Kasumi-1 (cell line): ENCODE measurements at regions not wholly inside any gene's neighbourhood (a gene's known extent, or its start where the extent isn't known, plus 50 kb on each side); places are given as distances from the start of the nearest gene placed in this dataset.

Source experiments
- DNase-seq, 2 experiments: peaks; one replicate each; lab custom pipeline; 2025; lab: John Stamatoyannopoulos, UW

DNA sequence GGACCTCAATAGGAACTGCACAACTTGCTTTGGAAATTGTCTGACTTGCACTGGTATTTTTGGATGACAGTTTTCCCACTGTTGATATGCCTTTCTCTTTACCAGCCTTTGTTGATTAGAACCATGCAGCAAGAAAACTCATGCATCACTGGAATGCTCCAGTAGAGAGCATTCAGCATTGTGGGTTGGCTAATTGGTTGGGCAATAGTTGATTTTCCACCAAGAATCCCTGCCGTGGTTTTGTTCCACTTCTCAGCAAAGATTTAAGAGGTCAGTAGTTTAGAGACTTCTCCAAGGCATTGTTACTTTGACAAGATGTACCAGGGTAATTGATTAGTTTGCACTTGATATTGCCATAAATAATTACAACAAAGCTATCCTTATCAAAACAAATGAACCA, 260.0 kb downstream of the DHX35 start:
- DNase-seq = no peak

DNA sequence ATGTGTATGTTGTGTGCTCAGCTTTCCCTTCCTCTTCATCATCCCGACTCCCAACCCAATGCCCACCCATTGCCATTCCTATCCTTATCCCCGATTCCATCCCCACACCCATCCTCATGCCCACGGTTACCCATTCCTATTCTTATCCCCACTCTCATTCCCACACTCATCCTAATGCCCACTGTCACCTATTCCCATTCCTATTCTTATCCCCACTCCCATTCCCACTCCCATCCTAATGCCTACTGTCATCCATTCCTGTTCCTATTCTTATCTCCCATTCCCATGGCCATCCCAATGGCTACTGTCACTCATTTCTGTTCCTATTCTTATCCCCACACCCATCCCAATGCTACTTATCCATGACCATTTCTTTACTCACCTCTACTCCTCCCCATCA, 254.1 kb downstream of the DHX35 start:
- DNase-seq = no peak

DNA sequence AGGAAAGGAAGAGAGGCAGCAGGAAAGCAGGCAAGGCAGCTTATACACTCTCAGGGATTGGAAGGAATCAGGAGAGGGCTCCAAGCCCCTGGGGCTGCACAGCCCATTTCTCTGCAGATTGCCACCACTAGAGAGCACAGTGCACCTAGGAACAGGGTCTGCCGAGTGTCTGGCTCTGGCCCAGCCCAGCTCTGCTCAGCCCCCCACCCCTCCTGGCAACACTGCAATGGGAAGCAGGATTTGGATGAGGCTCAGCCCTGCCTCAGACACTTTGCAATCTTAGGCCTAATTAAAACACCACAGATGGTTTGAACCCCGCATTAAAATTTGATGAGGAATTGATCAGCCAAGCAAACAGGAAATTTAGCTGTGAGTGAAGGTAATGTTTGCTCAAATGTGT, 252.7 kb downstream of the DHX35 start:
- DNase-seq = no peak

DNA sequence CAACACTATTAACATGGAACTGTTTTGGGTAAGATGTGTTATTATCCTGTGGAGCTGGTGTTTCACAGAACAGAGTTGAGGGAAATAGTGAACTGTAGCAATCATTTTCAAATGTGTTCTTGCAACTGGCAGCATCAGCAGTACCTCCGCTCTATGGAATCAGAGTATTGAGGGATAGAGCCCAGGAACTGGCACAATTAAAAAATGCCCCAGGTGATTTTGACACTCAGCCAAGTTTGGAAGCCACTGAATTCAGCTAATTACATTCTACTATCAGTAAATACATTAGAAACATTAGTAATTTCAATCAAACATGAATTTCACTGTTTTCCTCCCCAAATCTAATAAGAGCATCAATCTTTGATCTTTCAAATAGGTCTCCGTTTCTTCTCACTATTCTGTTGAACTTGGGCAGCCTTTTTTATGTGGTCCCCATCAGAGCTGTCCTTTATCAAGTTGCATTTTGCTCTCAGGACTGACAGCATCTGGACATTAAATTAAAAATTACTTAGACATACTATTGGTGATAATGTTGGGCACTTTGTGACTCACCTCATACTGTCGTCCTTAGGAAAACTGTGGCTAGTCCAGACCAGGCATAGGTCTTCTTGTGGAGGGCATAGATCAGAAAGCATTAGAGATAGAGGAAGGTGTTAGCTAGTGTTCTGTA, 251.5 kb downstream of the DHX35 start:
- no peak for DNase-seq

DNA sequence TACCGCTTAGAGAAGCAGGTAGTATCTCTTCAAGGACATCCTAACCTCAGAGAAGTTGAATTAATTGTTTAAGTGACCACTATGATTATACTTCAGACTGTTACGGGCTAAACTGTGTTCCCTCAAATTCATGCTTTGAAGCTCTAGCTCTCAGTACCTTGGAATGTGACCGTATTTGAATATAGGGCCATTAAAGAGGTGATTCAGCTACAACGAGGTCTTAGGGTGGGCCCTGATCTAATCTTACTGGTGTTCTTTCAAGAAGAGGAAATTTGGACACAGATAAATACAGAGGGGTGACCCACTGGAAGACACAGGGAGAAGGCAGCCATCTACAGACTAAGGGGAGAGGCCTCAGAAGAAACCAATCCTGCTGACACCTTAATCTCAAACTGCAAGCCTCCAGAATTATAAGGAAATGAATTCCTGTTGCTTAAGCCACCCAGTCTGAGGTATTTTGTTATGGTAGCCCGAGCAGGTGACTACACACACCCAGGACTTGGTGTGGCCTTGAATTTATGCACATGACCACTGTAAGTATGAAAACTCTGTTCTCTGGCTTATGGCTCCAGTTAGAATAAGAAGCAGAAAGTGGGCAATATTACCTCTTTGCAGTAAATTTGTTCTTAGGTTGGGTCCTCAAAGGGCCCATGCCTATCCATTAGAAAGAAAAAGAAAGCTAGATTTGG, 249.1 kb downstream of the DHX35 start:
- DNase-seq = no peak

DNA sequence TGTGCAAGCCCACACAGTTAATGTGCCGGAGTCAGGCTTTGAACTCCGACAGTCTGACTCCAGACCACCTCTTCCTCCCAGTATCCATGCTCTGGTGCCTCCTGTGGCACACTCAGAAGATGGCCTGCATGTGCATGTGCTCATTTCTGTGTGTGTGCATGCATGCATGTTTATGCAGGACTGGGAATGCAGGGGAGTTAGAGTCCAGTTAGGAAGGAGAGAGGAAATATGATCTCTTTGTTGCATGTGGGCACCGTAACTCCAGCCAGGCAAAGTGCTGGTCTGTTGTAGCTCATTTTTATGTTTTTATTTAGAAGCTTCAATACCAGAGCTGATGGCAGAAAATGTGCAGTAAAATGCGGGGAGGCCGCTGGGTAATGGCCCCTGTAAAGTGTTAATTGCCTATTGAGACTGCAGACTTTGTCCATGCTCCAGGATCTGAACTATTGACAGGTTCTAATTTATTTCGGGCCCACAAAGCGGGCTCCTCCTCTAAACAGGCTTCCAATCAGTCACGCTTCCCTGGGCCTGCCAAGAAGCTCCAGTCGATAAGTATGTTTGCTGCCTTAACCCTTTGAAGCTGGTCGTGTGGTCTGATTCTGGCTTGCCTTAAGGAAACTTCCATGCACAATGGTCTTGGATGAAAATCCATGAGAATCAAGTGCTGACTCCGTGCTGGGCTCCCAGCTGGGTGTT, 248.3 kb downstream of the DHX35 start:
- no peak for DNase-seq

DNA sequence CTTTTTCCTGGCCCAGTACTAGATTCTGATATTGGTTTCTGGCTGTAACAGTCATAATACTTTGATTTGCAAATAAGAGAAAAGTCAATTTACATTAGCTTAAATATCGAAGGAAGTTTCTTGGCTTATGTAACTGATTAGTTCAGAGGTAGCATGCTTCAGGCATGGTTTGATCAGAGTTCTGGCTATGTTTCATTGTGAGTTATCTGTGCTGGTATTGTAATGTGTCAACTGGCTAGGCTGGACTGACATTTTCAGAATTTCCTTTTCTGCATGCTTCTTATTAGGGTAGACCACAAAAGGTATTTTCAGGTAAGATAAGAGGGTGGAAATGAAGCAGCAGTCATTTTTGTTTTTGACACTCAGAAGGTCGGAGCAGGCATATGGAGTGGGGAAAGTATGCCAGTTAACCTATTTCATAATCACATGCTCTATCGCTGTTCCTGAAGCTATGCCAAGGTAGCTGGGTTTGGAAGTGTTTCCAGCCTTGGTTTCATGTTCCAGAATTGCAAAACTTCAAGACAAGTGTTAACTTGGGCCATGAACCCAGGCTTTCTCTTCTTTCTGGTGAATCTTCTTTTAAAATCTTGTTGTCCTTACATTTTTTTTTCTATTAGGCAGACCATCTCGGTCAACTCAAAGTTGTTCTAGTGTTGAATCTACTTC, 244.9 kb downstream of the DHX35 start:
- DNase-seq = no peak

DNA sequence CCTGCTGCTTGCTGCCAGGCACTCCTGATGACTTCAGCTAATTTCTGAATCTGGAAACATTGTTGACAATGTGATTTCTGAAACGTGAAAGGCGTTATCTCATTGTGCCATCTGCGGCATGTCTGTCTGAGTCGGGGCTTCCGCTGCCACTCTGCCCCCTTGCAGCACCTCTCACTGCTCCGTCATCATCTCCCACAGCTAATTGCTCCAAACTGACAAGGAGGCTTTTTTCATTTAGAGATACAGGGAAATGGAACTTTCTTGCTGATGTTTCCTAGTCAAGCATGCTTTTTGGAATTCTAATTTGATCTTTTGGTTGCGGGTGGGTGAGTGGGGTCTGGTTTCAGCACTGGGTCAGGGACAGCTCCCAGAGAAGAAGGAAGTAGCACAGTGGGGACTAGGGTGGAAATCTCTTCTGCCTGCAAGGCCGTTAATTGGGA, 233.5 kb downstream of the DHX35 start:
- DNase-seq = peak; percentile 10 to 15

DNA sequence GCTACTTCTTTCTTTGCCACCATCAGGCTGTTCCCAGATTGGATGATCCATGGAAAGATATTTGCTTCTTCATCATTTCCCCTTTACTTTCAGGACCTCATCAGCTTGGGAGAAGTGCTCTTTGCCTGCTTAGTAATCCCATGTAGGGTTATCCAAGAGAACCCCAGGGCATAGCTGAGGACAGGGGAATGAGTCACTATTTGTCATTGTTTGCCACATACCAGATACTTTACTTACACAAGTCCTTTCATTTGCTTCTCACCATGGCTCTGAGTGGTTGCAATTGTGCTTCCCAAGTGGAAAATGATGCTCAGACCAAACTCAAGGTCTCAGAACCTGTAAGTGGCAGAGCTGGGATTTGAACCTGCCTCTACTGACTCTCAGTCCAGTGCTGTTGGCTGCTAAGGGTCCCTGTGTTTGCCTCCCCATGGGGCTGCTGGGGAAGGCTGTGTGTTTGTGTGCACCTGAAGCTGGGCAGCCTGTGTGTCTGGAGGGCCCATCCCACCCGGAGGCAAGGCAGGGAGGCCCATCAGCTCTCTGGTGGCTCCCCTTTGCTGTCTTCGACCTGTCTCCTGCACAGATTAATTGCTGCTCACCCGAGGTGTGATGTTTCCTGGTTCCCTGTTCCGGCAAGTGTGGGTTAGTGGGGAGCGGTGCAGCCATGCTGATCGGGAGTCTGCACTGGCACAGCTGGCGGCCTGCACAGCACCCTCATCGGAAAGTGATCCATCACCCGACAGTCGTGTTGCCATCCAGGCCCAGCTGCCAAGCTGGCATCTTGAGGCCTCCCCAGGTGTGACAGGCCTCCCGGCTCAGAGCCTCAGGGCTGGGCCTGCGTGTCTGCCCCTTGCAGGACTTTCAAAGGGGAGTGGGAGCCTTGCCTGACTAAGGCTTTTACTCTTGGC, 228.8 kb downstream of the DHX35 start:
- no peak for DNase-seq

DNA sequence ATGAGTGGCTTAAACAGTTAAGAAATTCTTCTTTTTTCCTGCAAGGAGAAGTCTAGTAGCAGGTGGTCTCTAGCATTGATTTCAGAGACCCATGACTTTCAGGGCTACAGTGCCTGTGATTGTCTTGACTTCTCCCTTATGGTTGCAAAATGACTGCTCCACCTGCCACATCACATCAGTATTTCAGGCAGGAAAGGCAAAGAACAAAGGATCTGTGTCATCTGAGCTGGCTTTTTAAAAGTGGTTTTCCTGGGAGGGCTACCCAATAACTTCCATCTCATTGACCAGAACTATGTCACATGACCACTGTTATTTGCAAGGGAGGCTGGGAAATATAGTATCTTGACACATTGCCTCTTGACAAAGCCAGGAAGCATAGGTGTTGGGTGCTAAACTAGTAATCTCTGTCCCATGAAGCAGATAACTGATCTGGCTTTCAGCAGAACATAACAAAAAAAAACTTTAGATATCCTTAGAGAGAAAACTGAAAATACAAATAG, 226.2 kb downstream of the DHX35 start:
- no peak for DNase-seq

DNA sequence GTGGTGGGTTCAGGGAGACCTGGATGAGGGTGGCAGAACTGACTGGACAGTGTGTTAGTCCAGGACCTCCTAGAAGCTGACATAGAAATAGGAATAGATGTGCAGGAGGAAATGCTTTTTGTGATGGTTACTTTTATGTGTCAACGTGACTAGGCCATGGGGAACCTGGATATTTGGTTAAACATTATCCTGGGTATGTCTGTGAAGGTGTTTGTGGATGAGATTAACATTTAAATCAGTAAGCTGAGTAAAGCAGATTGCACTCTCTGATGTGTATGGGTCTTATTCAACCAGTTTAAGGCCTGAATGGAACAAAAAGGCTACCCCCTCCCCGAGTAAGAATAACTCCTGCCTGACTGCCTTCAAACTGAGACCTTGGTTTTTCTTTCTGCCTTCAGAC, 219.3 kb downstream of the DHX35 start:
- DNase-seq = no peak

DNA sequence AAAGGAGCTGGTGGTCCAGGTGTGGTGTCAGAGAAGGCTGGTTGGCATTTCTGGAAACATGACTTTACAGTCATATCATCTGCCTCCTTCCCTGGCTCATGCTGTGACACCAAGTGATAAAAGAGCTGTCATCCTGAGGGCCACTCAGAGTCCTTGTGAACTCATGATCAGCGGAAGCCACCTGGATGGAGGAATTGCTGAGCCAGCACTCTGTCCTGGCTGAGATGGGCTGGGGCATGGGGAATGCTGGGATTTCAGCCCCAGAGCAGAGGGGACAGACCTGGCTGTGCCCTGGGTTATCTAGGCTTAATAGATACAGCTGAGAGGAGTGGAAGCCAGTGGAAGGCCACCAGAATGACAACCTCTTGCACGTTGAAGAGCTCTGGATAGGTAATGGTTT, 214.3 kb downstream of the DHX35 start:
- DNase-seq = no peak

DNA sequence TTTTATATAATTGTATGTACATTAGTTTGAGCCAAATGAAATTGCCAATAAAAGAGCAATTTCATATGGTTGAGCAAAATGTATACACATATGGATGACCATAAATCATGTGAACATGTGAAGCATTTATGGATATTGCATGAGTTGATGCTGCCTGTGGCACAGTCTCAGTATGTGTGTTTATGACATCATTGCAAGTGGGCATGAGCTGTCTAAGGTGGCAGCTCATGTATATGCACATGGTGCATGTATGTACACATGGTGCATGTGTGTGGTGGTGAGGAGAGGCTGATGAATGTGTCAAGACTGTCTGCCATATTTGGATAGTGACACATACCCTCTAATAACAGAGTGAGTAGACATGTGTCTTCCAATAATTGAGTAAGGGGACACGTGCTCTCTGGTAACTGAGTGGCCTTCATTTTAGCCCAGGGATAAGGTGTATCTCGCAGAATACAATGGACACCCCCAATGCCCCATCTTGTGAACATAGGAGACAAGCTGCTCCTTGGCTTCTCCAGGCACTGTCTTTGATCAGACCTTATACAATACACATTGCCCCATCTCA, 208.8 kb downstream of the DHX35 start:
- no peak for DNase-seq

DNA sequence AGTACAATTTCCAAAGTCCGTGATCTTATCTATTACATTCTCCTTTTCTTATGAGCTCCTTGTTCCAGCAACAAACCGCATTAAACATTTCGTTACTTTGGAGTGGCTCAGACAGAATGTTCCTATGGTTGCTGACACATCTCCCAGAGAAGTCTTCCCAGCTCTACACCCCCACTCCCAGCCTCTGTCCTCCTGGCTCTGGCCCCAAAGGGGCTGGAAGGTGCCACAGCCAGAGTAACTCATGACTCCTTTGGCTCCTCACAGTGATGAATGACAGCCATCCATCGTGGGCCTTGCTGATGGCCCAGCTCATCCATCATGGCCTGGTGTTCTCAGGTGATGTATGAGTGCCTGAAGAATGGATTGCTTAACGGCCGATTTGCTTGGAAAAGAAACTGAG, 203.0 kb downstream of the DHX35 start:
- no peak for DNase-seq

DNA sequence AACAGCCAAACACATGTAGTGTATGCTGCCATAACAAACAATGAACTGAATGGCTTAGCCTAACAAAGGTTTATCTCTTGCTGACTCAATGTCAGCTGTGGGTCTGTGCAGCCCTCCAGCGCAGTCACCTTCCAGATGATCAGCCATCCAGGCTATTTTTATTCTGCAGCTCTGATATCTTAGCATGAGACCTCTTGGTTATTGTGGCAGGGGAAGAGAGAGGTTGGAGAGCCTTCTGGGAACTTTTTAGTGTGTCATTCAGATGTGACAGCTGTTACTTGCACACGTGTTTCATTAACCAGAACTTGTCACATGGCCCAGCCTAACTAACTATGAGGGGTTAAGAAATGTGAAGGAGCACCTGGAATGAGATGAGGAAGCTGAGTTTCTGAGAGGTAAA, 202.5 kb downstream of the DHX35 start:
- no peak for DNase-seq

DNA sequence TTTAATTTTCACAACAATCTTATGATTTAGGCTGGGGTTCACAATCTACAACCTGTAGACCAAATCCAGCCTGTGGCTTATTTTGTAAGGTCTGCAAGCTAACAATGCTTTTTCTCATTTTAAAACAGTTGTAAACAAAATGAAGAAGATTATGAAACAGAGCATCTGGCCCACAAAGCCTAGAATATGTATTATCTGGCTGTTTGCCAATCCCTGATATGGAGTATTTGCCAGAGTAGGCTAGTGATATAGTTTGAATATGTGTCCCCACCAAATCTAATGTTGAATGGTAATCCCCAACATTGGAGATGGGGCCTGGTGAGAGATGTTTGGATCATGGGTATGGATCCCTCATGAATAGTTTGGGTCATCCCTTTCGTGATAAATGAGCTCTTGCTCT, 201.8 kb downstream of the DHX35 start:
- no peak for DNase-seq

DNA sequence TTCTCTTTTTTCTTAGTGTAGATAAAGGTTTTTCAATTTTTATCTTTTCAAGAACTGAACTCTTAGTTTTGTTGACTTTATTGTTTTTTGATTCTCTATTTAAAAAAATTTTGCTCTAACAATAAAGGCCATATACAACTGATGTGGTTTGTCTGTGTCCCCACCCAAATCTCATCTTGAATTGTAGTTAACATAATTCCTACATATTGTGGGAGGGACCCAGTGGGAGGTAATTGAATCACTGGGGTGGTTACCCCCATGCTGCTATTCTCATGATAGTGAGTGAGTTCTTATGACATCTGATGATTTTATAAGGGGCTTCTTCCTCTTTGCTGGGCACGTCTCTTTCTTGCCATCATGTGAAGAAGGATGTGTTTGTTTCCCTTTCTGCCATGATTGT, 199.8 kb downstream of the DHX35 start:
- DNase-seq = no peak

DNA sequence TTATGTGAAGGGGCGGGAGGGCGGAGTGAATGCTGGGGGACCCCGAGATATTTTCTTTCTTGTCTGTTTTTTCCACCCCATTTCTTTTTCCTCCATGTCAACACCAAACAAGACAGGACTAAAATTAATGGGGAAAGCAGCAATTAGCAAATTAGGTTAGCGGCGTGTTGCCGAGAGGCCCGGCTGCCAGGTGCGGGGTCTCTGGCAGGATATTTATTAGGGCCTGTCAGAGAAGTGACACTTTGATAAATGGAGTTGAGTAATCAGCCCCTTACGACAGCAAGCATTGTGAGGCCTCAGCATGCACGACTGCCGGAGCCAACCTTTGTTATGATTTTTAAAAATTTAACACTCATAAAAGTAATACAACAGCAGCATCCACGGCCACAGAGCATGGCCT, 193.8 kb downstream of the DHX35 start:
- DNase-seq = no peak

DNA sequence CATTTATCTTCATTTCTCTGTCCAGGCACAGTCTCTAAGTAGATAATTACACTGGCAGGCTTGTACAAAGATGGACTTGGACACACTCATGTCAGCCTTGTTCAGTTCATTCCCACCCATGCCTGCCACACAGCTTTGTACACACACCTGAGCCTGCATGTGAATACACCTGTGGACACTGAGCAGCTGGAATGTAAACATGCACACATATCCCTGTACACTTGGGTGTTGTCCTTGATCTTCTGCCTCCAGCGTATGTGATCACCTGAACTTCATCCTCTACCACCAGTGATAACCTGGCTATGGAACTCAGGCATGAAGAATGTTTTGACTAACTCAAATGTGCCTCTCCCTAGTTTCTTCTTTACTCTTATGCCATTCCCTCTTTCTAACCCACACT, 190.6 kb downstream of the DHX35 start:
- no peak for DNase-seq

DNA sequence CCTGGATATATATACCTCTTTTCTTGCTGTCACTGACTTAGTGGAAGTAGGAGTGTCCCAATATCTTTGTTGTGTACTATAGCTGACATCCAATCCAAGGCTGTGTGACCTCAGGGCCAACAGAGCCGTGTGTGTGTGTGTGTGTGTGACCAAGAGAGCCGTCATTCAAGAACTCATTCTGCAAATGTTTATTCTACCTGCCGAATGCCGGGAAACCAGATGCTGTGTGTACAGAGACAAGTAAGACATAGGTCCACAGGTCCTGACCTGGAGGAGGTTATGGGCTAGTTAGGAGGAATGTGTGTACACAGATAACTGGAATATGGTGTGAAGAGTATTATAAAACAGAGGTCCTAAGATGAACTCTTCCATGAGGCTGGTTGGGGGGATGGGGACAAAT, 190.0 kb downstream of the DHX35 start:
- DNase-seq = no peak

DNA sequence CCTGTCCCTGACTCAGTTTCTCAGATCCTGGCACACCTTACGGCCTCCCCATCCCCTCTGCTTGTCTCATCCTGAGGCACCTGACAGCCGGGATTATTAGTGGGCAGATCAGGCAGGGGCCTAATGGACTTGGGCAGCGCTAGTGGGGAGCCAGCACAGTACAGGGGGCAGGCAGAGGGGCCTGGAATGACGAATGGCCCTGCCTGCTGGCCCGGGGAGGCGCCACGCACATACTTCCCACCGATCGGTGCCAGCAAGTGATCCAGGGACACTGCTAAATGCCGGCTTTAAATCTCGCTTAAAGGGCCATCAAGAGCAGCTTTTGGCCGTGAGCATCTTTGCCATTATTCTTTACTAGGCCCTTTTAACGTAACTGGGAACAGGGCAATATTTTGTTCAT, 188.4 kb downstream of the DHX35 start:
- DNase-seq = no peak
